HG03159 (cell line): ENCODE measurements at regions not wholly inside any gene's neighbourhood (a gene's known extent, or its start where the extent isn't known, plus 50 kb on each side); places are given as distances from the start of the nearest gene placed in this dataset.

Source experiments
- ATAC-seq: cut with Tn5 transposase; IDR thresholded peaks from one replicate; pipeline ENCODE4 v1.9.1; 2021; ENCODE audit warnings: mild to moderate bottlenecking, moderate library complexity; ENCODE audit not compliant: unreplicated experiment

DNA sequence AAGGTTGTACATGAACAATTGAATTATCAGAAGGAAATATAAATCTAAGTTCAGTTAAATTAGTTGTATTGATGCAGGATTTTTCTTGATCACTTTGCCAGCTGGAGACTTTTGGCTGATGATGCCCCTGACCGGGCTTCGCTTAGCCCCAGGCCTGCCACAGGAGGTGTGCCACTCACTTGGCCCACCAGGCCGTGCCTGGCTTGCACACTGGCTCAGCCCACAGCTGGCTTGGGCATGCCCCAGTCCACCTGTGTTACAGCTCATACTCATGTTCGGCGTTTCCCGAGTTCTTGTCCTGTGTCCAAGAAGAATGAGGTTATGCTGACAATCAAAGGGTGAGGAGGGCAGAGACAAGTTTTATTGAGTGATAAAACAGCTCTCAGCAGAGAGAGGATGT, 773.9 kb upstream of the FANCL start:
- no peak for ATAC-seq

DNA sequence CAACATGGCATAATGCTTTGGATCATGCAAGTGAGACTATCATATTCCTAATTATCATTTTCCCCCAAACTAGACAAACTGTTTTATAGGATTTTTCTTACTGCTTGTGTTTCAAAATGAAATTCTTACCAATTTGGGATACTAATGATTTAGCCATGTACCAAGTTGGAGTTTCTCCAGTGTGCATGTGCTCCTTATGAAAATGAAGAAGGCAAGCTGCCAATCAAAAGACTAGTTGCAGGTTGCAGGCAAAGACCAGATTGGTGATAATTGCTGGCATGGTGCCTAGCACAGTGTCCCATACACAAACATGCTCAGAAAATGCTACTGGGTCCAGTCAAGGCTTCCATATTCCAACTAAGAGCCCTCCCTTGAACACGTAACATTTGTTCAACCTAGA, 771.8 kb upstream of the FANCL start:
- ATAC-seq, result no peak

DNA sequence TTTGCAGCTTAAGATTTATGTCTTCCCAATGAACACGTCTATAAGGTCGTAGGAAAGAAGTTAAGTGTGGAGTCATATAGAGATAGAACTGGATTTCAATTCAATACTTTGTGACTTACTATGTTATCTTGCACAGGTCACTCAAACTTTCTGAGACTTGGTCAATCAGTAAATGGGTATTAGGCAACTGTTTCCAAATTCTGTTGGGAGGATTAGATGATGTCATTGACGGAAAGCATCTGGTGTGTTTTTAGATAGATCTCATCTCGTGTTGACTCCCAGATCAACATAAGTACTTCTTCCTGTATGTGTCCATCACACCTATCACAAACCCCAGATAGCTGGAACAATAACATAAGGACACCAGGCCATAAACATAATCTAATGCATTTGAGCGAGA, 771.1 kb upstream of the FANCL start:
- no peak for ATAC-seq

DNA sequence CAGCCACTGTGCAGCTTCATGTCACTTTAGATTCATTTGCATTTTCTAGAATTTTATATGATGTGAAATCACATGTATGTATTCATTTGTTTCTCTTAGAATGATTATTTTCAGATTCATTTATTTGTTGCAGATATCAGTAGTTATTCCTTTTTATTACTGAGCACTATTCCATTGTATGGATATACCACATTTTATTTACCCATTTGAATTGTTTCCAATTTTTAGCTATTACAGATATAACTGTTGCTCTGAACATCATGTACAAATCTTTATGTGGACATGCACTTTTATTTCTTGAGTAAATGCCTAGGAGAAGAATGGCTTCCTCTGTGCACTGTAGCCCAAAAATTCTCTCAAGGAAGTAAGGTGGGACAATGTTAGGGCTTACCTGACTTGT, 767.8 kb upstream of the FANCL start:
- no peak for ATAC-seq

DNA sequence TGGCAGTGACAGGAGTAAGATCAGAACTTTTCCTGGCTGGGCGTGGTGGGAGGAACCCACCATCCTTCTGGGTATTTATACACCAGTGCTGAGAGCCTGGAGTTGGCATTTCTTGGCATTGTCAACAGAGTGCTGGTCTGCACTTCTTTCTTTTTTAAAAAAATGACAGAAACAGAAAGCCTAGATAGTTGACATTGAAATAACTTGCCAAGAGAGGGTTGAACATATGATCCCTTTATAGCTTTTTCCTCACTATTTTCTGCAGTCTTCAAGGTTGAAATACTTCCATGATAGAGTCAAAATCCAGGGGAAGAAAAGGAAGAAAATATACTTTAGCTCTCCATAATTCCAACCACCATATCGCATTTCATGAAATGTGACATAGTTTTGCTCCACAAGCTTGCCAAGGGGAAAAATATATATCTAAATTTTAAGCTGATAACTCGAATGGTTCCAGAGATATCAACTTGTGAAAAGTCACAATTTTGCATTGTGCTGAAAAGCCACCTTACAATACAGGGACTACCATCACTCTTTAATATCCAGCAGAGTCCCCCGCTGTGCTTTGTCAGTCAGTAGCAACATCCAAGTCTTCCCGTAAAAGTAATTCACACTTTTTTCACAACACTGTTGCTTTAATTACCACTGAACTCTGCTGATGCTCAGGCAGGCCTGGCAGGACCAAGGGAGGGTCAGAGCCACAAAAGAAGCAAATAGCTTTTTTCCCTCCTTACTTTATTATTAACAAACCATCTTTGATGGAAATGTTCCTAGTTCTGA, 764.9 kb upstream of the FANCL start:
- no peak for ATAC-seq

DNA sequence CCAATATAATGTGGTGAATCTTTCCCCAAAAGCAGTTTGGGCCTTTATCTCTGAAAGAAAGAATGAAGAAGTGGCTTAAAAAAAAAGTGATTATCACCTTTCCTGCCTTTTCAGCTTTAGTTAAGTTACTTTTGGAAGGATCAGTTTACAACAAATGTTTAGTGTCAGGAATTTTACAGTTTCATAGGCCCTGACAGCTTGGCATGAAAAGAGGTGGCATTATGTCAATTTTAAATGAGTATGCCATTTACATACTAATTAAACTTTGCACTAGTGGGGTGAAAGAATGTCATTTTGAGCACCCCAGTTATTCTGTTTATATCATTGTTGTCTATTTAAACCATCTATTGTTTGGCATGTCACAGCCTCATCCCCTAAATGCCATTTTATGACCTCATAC, 763.5 kb upstream of the FANCL start:
- ATAC-seq, result no peak

DNA sequence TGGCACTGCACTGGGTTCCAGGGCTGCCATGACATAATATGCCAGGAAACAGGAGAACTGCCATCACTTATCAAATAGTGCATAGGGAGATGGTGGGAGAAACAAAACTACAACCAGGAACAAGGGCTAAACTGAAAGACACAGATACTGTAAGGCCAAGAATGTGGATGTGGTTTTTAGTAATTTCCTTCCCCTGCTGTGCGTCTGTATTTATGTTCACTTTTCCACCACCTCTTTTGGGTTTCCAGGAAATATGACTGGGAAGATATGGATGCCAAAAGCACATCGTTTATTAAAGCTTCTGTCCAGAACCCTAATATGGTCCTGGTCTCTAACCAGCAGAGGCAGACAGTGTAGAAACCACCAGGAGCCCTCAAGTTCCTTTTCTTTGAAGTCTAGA, 759.7 kb upstream of the FANCL start:
- ATAC-seq, result no peak

DNA sequence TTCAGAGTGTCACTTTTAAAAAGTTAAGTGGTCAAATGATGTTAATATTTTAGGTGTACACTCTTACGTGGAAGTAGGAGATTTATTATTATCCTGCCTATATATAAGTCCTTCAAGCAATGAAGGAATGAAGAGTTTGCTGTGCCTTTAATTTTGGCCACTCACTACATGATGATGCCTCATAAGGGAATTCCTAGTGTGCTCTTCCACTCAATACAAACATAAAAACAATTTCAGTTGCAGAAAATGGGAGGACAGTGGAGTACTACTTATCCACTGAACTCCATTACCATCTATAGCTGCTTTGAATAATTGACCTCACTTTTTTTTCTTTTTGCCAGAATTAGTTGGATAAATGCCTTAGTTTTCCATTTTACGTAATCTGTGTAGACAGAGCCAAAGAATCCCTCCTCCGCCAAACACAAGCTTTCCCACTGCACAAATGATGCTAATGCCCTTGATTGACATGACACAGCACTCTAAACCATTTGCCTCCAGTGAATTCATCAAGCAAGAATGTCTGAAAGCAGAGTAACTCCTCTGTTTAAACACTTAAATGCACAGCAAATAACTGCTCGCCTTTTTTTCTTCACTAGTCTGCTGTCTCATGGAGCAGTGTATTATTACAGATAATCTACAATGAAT, 751.1 kb upstream of the FANCL start:
- ATAC-seq, result no peak

DNA sequence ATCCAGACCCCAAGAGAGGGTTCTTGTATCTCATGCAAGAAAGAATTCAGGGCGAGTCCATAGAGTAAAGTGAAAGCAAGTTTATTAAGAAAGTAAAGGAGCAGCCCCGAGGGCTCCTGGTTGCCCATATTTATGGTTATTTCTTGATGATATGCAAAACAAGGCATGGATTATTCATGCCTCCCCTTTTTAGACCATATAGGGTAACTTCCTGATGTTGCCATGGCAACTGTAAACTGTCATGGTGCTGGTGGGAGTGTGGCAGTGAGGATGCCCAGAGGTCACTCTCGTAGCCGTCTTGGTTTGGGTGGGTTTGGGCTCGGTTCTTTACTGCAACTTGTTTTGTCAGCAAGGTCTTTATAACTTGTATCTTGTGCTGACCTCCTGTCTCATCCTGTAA, 750.2 kb upstream of the FANCL start:
- ATAC-seq, result no peak

DNA sequence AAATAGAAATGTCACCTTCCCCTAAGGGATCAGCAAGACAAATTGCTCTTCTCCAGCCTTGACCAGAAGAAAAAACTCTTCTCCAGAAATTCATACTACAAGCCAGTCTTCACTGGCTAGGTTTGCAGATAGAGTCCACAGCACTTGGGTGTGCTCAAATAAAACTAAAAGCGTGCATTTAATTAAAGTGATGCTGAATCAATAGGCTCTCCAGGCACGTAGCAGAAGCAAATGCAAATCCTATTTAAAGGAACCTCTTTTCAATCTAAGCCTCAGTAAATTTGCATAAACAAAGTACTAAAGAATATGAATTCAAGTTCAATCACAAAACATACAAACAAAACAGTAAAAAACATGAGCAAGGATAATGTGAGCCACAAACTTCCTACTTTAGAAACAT, 744.4 kb upstream of the FANCL start:
- no peak for ATAC-seq

DNA sequence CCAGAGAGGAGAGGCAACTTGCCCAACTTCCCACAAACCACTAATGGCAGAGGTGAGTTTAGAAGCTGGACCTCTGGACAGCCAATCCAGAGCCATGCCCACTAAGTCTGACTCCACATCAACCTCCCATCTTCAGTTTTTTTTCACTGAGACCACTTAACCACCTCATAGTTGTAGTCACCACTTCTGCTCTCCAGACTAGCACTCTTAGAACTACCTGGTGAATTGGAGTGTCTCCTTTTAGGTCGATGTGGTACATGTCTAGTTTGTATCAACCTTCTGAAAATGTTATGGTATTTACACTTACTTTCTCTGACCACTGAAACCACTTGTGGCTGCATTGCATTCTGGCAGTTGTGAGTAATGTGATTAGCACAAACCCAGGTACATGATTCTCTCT, 743.6 kb upstream of the FANCL start:
- ATAC-seq, result no peak

DNA sequence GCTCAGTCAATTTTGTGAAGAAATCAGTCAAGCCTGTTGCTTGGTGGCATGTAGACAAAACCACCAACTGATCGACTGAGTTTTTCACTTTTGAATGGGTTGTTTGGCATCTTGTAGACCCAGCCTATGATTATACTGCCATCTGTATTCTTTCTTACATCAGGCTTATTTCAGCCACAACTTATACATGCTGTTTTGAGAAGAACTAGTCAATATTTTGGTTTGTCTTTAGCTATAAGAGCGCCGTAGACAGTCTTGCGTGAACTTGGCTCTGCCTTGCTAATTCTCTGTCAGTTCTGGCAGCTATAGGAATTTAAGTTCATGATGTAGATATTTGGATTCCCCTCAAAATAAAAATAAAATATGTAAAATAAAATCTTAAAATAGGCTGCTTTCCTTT, 742.0 kb upstream of the FANCL start:
- ATAC-seq, result no peak

DNA sequence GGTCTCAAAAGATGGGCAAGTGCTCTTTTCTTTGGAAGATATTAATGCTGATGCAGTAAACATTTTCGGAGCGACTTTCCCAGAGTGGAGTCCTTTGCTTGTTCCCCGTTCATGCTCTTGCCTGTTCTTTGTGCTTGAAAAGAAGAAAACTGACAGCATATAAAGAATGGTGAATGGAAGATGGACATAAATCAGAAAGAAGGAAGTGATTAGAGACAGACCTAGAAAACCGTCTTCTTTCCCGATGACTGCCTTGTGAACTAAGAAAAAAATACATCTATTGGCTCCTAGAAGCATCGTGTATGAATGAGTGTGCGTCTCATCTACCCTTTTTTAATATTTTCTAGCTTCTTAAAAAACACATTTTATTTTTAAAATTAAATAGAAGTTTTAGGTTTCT, 740.1 kb upstream of the FANCL start:
- no peak for ATAC-seq

DNA sequence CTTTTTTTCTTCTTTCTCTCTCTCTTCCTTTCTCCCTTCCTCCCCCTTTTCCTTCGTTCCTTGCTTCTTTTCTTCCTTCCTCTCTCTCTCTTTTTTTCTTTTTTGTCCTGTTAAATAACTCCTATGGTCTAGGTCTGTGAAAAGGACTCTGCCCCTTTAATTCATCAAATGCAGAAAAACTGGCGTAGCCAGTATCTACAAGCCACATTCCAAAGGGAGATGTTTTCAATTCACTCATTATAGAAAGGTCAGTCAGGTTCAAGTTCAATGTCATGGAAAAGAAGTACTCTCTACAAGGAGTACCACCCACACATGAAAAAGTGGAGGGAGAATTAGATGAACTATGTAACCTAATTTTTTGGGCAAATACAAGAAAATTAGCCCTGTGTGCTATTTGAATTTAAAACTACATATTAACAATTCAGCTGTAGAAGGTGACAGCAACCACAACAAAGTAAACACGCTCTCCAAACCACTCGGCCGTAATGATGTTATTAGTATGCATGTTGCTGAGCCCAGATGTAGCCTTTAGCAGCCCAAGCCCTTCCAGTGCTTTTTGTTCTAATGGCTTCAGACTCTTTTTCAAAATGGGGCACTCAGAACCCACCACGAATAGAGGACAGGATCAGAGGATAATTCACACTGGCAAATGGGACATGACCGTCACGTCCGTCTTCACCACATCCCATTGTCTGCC, 735.4 kb upstream of the FANCL start:
- no peak for ATAC-seq

DNA sequence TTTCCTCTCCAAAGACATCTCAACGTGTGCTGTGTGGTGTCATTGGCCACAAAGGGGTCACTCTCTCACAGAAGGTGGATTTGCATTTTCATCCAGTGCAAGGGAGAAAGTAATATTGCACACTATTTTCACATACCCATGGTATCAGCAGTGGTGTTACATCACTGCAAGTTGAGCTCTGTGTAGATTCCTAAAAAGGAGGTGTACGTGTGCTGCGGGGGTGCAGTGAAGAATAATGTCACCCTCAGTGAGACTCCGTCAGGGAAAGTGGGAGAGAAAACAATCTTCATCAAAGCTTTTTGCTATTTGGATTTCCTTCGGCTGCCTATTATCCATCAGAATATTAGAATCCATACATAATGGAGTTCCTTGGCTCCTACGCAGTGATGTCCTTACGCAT, 733.8 kb upstream of the FANCL start:
- no peak for ATAC-seq

DNA sequence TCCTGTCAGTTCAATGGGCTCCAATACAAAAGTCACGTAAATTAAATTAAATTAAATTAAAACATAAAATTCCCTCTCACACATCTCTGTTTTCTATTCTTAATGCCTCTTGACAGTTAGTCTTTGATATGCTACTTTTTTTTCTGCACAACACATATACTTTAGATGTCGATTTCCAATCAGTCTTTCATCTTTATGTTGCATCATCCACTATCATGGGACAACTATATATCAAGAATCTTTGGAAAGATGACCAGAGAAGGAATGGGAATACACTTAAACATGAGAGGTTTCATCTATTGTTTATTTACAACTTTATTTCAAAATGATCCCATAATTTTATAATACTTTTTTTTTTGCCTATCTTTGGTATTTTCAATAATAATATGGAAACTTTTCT, 733.3 kb upstream of the FANCL start:
- no peak for ATAC-seq

DNA sequence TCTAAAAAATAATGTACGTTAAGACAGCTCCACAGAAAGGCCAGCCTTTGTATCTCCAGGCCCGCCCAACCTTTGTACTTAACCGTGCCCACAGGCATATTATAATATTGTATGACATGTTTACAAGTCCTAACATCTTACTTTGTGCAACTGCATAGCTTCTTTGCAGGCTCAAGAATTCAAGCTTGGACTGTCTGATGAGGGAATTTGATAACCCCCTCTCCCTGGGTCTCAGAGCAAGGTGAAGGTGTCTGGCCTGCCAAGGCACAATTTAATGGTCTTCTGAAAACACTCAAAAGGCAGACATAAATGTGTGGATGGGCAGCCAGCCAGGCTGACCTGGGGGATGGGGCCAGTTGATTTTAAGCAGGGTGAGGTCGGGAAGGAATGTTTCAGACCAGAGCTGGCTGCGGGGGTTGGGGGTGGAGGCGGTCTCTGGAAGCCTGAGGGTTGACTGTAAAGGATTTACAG, 732.7 kb upstream of the FANCL start:
- no peak for ATAC-seq

DNA sequence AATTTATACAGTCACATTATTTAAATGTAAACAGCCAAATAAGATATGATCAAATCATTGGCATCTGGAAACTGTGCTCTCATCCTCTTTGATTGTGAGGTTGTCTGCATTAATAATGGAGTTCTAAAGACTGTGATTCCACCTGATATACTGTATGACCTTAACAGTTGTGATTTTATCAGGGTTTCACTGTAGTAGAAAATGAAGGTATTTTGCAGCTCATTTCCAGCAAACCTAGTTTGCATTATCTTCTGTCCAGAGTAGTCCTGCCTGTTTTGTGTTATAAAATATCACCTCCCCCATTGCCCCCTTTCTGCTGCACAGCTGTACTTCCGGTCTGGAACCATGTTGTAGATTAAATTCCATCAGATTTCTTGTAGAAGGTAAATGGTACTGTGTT, 731.6 kb upstream of the FANCL start:
- no peak for ATAC-seq

DNA sequence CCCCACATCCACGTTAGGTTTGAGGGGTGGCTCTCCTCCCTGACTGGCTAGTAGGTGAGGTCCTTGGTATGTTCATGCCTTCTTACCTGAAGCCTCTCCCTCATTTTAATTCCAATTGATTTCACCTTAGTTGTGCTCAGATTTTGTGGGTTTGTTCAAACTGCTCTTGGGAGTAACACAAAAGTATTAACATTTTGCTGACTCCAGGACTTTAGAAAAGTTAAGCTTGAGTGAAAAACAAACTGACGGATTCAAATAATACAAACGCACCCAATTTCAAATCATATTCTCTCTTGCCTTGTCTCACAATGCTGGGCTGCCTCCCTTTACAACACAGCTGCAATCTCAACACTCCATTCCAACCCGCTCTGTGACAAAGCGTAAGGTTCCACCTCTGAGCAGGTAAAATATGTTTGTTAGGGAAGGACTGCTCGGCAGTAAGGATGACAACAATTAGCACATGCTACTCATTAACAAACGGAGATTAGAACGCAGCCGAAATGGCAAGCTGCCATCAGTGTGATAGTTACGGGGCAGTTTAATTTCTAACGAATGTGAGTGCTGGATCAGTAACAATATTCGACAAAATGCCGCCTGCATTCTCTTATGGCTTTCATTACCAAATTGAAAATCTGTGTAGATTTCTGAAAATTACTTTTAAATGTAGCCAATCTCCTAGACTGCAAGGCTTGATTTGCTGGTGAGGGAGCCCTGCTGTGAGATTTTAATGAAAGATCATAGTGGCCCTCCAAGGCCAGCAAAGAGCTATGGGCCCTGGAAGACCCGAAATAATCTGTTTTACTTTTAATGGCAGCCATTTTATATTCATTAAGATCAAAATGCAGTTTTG, 730.6 kb upstream of the FANCL start:
- no peak for ATAC-seq

DNA sequence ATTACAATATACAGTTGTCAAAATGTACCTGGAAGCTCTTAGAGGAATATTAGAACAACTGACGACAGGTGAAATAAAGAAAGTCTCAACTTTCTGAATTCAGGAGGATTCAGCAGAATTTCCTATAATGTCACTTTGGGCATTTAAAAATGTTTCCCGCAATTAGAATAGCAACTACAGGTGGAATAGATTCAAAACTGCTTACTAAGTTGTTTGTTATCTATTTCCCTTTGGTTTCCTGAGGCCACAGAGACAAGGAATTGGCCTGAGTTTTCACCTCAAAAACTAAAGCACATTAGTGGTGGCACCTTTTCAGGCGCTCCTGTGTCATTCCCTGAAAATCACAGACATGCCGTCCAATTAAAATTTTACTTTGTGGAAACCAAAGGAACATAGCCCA, 729.2 kb upstream of the FANCL start:
- ATAC-seq, result no peak

DNA sequence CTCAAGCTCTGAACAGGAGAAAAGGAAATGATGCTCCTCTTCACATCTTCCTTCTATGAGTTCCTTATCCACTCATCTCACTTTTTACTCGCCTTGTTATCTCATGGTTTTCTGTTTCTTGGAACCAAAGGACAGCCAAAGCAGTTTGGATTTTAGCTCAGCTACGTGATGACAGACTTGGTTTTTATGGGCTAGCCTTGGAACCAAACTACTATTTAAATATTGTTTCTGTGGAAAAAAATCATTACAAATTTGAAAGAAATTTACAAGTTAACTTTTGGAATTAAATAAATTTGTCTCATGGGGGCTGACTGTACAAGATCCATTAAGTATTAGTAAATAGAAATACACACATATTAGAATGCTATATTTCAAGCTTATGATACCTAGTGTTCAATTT, 727.8 kb upstream of the FANCL start:
- no peak for ATAC-seq
